ENCODE measurements at regions not wholly inside any gene's neighbourhood (a gene's known extent, or its start where the extent isn't known, plus 50 kb on each side); places are given as distances from the start of the nearest gene placed in this dataset.
"Not testable (repeated sequence)": the region's sequence is repeated elsewhere in the genome, so short reads cannot be mapped to it uniquely, and the experiment has no call there.

GRCh38 chr5:110309222-110309621 lies 417.2 kb downstream of the TMEM232 start:
- no peak for TF ChIP-seq CTCF (IDR thresholded peaks at IDR 0.05)
- no peak for TF ChIP-seq POLR2A (IDR thresholded peaks at IDR 0.05)
- no peak overlapping the region for H3K27ac ChIP-seq
- no peaks in the 10 kb centered on the region for H3K4me1 ChIP-seq
- H3K9me3 ChIP-seq: peaks cover 0 to 6% of the 10 kb centered on the region in 2 donors
- H3K27me3 ChIP-seq: no peaks in the 10 kb centered on the region
- intact Hi-C loops (cut with DNase I; ENCODE audit: low total_unique reads): no loop called here
- H3K36me3 ChIP-seq: no peaks in the 10 kb centered on the region
- DNase-seq: no peak
- H3K4me3 ChIP-seq: no peak overlapping the region

GRCh38 chr5:110316566-110316965 lies 409.9 kb downstream of the TMEM232 start:
- H3K4me3 ChIP-seq; H3K36me3 ChIP-seq; H3K27me3 ChIP-seq; H3K4me1 ChIP-seq; DNase-seq; intact Hi-C loops (cut with DNase I; ENCODE audit: low total_unique reads); H3K27ac ChIP-seq; H3K9me3 ChIP-seq: not testable (repeated sequence)

- no peaks in the 10 kb centered on the region for H3K9me3 ChIP-seq
- H3K27ac ChIP-seq: no peak overlapping the region
- TF ChIP-seq CTCF (IDR thresholded peaks at IDR 0.05): no peak
- no peak for TF ChIP-seq POLR2A (IDR thresholded peaks at IDR 0.05)
- no peak for DNase-seq
- no peaks in the 10 kb centered on the region for H3K27me3 ChIP-seq
- intact Hi-C loops (cut with DNase I; ENCODE audit: low total_unique reads): no loop called here
- H3K4me3 ChIP-seq: no peak overlapping the region
- no peaks in the 10 kb centered on the region for H3K36me3 ChIP-seq
- peaks cover 0 to 3% of the 10 kb centered on the region in 2 donors for H3K4me1 ChIP-seq
Measured at GRCh38 chr5:110321117-110321516, 405.4 kb downstream of the TMEM232 start.

GRCh38 chr5:110323357-110323756 lies 403.1 kb downstream of the TMEM232 start:
- no peaks in the 10 kb centered on the region for H3K9me3 ChIP-seq
- H3K27me3 ChIP-seq: no peaks in the 10 kb centered on the region
- intact Hi-C loops (cut with DNase I; ENCODE audit: low total_unique reads): no loop called here
- peaks cover 0 to 3% of the 10 kb centered on the region in 2 donors for H3K4me1 ChIP-seq
- no peak for DNase-seq
- no peak overlapping the region for H3K27ac ChIP-seq
- no peak for TF ChIP-seq POLR2A (IDR thresholded peaks at IDR 0.05)
- no peaks in the 10 kb centered on the region for H3K36me3 ChIP-seq
- no peak overlapping the region for H3K4me3 ChIP-seq

- no peak overlapping the region for H3K27ac ChIP-seq
- H3K27me3 ChIP-seq: no peaks in the 10 kb centered on the region
- no peak for DNase-seq
- peaks cover 0 to 3% of the 10 kb centered on the region in 2 donors for H3K4me1 ChIP-seq
- intact Hi-C loops (cut with DNase I; ENCODE audit: low total_unique reads): no loop called here
- H3K9me3 ChIP-seq: no peaks in the 10 kb centered on the region
- no peaks in the 10 kb centered on the region for H3K36me3 ChIP-seq
- no peak for TF ChIP-seq POLR2A (IDR thresholded peaks at IDR 0.05)
- TF ChIP-seq CTCF (IDR thresholded peaks at IDR 0.05): no peak
- no peak overlapping the region for H3K4me3 ChIP-seq
Measured at GRCh38 chr5:110323832-110324231, 402.6 kb downstream of the TMEM232 start.

- Histone ChIP-seq H3K4me3 (no peak overlapping the region), H3K27me3 (no peaks in the 10 kb centered on the region), H3K9me3 (no peaks in the 10 kb centered on the region), H3K36me3 (no peaks in the 10 kb centered on the region), H3K27ac (no peak overlapping the region), H3K4me1 (no peaks in the 10 kb centered on the region)
- no peak for DNase-seq
- TF ChIP-seq CTCF (IDR thresholded peaks at IDR 0.05) (no peak), POLR2A (IDR thresholded peaks at IDR 0.05) (no peak)
- intact Hi-C loops (cut with DNase I; ENCODE audit: low total_unique reads): no loop called here
Measured at GRCh38 chr5:110324876-110325275, 401.6 kb downstream of the TMEM232 start.

Measured in uterus (tissue), 3 donors.